Fibroblast of the aortic adventitia (primary cell): ENCODE measurements at regions not wholly inside any gene's neighbourhood (a gene's known extent, or its start where the extent isn't known, plus 50 kb on each side); places are given as distances from the start of the nearest gene placed in this dataset.

Source experiments
- DNase-seq: peaks from one replicate; pipeline ENCODE4 v3.0.0-alpha.2; 2010; ENCODE audit warnings: low read depth
- H3K4me3 ChIP-seq: 2 replicates; pipeline ENCODE4 v1.5.1; 2011; ENCODE audit warnings: low read depth, mild to moderate bottlenecking, control low read depth, low read length, moderate library complexity
- CTCF ChIP-seq: IDR thresholded peaks from 2 replicates; pipeline ENCODE4 v1.5.1; 2011; ENCODE audit warnings: mild to moderate bottlenecking, low read length, control low read depth, inconsistent platforms; ENCODE audit not compliant: insufficient read depth

GRCh38 chr7:16193631-16194030 lies 227.7 kb downstream of the CRPPA start:
- no peak for TF ChIP-seq CTCF
- H3K4me3 ChIP-seq = no peak overlapping the region
- no peak for DNase-seq

GRCh38 chr7:16189026-16189715 lies 232.2 kb downstream of the CRPPA start:
- peak; percentile 59 for DNase-seq
- no peak overlapping the region for H3K4me3 ChIP-seq
- no peak for TF ChIP-seq CTCF

- no peak overlapping the region for H3K4me3 ChIP-seq
- no peak for TF ChIP-seq CTCF
- DNase-seq = no peak
Observed at GRCh38 chr7:16187131-16187530, 234.2 kb downstream of the CRPPA start.

- no peak for TF ChIP-seq CTCF
- H3K4me3 ChIP-seq = no peak overlapping the region
- DNase-seq = no peak
Observed at GRCh38 chr7:16178585-16178984, 242.8 kb downstream of the CRPPA start.

- no peak for TF ChIP-seq CTCF
- no peak overlapping the region for H3K4me3 ChIP-seq
- no peak for DNase-seq
Observed at GRCh38 chr7:16178092-16178491, 243.2 kb downstream of the CRPPA start.

GRCh38 chr7:16174253-16174652 lies 247.1 kb downstream of the CRPPA start:
- TF ChIP-seq CTCF = no peak
- DNase-seq = no peak
- no peak overlapping the region for H3K4me3 ChIP-seq

GRCh38 chr7:16172366-16172765 lies 249.0 kb downstream of the CRPPA start:
- no peak for TF ChIP-seq CTCF
- DNase-seq = no peak
- H3K4me3 ChIP-seq = no peak overlapping the region
